Skin of body (tissue), 1 donor: ENCODE measurements at regions not wholly inside any gene's neighbourhood (a gene's known extent, or its start where the extent isn't known, plus 50 kb on each side); places are given as distances from the start of the nearest gene placed in this dataset.

Source experiments
- DNase-seq: peaks from one replicate; lab custom pipeline; 2025; lab: John Stamatoyannopoulos, UW

DNA sequence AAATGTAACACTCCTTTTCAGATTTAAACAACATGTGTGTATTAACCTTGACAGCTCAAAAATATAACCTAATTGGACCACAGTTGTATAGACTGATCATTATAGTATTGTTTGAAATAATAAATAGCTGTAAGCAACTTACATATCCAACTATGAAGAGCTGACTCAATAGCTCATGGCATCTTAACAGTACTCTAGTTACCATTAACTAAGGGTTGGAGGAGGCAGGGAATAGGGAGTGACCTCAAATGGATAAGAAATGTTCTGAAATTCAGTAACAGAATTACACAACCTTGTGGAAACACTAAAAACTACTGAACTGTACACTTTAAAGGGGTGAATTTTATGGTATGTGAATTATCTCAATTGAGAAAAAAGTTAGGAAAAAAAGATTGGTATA, 136.5 kb upstream of the CPEB2 start:
- DNase-seq: no peak

DNA sequence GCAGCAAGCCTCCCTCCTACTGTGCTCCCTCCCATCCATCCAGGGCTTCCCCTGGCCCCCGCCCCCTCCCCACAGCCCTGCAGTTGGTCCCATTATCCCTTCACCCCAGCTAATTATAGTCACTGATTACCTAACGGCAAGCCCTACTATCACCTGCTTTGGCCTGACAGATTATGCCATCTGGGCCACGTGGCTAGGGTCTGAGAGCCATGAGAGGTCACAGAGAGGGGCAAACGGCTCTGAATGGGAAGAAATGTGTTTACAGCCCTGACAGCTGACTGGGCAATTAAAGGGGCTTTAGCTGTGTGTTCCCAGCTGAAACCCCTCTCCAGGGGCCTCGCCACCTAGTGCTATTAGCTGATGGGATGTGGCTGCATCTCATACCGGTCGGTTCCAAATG, 134.4 kb upstream of the CPEB2 start:
- no peak for DNase-seq

DNA sequence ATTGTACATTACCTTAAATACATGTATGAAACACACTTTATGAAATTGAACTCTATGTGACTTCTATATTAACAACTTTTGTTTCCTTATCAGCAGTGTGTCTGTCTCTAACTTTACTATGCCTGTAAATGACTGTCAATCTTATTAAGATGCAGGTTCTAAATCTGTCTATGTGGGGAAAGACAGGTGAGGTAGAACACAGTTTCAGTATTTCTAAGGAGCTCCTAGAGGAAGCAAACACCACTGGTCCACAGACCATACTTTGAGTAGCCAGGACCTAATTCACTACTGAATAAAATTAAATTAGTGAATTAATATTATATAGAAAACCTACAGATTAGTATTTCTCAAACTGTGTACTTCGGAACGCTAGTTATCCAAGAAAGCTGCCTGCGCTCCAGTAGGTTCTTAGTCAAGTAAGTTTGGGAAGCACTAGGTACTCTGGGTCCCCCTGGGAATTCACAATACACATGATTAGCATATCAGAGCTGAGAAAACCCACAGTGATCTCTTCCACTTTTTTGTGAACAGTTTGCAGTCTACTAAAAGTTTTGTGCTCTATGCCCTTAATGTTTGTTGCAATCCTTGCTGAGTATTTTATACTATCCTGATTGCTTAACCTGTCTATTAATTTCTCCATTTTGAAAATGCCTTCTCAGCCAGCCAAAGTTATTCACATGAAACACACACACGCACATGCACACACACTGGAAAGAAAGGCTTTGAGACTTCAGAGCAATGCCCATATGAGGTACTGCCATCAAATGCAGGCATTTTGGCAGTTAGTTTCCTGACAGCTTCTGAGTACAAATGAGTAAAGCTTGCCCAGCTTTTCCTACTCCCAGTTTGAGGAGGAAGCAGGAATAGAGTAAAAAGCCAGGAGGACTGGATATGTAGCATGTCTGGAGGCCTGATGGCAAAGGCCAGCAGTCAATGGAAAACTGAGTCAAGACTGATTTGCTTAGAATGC, 133.6 kb upstream of the CPEB2 start:
- DNase-seq: no peak

DNA sequence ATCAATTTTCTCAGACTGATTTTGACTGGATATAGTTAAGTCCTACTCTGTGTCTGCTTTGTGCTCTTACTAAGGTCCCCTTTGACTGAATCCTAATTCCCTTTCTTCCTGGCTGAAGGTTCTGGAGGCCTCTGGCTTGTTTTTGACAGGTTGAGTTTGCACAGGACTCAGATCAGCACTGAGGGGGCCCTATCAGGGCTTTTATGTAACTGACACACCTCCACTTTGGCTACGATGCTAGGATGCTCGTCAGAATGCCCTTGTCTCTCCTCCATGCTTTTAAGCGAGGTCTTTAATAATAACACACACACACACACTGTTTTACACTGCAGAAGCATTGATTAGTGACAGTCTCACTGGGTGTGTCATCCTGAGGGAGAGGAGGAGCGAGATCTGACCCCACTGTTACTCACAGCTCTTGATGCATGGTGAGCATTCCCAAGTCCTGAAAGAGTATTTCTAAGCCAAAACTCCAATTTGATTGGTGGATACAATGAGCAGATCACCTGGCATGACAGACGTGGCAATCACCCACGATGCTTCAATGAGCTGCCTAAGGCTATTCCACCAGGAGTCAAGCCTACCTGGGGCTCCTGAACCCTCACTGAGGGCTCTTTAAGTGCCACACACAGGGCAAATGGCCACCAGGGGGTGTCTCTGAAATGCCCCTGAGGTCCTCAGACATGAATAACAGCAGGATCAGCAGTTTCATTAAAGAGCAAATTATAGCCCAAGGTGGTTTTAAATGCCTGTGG, 130.4 kb upstream of the CPEB2 start:
- no peak for DNase-seq

DNA sequence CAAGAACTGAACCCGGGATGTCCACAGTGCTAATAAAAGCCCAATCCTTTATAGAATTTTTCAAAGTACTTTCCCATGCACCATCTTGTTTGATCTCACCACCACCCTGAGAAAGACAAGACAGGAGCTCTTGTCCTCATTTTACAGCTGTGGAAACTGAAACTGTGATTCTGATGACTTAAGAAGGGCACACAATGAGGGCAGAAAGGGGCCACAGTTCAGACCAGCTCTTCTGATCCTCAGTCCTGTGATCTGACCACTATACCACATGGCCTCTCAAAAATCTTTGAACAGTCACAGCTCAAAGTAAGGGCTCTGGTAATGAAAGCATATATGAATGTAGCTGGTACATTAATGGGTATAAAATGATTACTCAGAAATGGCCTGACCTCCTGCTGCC, 127.3 kb upstream of the CPEB2 start:
- no peak for DNase-seq

DNA sequence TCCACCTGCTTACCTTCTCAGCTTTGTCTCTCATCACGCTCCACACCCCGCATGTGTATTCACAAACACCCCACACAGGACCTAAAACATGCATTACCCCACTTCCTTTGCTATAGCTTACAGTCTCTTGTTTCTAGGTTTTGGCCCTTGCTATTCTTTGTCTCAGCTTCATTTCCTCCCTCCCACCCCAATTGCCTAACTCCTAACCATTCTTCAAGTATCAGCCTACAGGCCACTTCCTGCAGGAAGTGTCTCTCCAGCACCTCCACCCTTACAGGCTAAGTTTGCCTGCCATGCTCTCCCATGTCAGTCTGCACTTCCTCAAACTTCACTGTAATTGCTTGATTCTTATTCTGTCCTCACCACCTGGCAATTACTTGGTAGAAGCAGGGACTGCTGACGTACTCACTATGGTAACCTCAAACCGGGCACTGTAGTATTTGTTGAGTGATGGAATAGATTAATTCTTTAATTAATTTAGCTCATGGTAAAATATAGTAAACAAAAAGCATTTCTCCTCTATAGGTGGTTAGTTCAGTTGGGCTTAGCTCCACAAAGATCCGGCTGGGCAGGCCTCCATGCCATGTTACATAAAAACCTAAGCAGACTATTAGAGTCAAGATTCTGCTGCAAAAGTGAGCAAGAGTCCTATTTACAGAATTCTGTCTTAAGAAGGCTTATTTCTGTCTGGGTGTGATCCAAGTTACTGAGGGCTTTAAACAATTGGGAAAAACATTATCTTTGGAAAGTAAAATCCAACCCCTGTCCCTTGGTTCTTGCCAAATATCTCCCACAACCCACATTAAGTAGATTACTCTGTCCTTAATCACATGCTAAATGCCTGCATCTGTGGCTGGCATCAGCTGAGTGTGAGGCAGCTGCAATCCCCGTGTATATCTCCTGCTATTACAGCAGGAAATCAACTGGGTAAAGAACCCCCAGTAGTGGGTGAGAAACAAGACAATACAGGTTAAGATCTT, 124.7 kb upstream of the CPEB2 start:
- no peak for DNase-seq

DNA sequence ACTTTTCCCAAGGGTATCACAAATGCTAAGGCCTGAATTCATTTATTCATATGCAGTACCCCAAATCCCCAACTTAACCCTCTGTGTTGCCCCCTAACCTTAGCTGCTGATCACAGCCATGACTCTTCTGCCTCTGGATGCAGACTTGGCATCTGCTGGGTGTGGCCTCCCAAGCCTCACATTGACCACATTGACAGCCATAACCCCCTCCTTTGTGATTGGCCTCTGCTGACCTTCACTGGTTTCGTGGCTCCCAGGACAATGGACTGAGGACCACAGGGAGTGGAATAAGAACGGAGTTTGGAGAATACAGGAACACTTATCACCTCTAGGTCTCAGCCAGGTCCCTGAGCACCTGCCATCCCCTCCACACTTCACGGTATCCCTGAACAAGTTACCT, 123.6 kb upstream of the CPEB2 start:
- DNase-seq: no peak

DNA sequence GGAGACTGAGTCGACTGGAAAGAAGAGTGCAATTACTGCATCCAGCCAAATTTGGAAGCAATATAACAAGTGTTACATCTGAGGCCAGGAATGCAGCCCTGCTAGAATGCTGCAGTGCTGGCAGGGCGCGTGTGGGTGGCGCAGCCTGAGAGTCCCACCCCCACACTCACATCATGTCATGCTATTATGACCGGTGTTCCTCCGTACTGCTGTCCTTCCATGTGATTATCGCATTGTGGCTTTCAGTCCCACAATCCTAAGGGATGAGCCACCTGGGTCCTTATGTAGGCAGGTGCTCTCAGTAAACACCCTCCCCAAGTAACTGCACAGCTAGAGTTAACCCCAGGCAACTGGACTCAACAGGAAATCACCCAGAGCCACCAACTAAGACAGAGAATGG, 122.6 kb upstream of the CPEB2 start:
- no peak for DNase-seq

DNA sequence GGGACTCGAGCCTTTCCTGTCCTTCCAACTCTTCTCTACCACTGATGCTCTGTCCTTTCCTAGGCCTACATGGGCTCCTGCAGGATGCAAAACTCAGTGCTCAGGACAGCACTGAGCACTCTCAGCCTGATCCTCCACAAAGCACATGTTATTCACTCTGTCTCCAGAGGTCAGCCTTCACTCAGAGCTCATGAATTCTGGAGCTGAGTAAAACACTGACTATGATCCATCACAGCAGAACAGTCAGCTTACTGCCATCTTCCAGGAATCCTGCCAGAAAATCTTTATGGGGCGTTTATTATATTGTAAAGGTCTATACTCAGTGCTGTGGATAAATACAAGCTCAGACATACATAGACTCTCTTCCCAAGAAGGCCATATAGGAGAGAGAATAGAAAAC, 121.5 kb upstream of the CPEB2 start:
- no peak for DNase-seq

DNA sequence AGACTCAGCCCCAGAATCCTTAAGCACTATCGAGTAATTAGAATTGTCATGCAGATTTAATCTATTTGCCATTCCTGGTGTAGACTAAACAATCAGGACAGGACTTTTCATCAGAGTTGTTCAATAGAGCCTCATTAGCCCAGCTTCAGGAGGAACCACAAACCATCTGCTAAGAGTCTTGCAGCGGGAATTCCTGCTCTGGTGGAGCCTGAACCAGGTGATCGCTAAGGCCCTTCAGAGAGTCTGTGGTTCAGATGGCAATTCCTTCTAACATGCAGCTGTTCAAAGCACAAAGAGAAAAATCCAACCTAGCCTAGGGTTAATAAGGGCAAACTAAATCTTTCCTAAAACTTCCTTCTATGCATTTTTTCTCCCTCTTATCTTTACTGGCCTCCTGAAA, 119.1 kb upstream of the CPEB2 start:
- no peak for DNase-seq

DNA sequence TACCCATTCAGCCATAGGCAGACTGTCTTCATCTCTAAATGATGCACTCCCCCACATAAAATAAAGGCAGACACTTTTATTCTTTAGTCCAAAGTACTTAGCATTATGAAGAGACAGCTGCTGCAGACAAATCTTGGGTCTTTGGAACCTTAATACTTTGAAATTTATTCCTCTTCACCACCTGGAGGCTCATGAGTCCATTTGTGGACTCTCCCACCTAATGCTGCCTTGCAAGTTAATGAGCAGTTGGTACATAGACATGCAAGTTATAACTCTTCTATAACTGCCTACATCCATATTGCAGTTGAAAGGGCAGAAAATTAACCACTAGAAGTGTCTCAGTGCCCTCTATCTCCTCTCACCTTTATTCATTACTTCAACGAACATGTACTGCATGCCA, 118.6 kb upstream of the CPEB2 start:
- DNase-seq: no peak

DNA sequence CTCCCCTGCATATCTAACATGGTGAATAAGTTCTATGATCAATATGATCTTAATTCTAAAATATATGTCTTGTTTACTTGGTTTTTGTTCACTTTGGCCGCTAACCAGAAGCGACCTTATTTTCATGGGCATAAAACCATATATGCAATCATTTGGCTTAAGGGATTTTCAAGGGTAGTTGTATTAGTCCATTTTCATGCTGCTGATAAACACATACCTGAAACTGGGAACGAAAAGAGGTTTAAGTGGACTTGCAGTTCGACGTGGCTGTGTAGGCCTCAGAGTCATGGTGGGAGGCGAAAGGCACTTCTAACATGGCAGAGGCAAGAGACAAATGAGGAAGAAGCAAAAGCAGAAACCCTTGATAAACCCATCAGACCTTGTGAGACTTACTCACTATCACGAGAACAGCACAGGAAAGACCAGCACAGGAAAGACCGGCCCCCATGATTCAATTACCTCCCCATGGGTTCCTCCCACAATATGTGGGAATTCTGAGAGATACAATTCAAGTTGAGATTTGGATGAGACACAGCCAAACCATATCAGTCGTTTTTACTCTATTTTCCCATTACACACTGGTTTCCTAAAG, 114.3 kb upstream of the CPEB2 start:
- no peak for DNase-seq

DNA sequence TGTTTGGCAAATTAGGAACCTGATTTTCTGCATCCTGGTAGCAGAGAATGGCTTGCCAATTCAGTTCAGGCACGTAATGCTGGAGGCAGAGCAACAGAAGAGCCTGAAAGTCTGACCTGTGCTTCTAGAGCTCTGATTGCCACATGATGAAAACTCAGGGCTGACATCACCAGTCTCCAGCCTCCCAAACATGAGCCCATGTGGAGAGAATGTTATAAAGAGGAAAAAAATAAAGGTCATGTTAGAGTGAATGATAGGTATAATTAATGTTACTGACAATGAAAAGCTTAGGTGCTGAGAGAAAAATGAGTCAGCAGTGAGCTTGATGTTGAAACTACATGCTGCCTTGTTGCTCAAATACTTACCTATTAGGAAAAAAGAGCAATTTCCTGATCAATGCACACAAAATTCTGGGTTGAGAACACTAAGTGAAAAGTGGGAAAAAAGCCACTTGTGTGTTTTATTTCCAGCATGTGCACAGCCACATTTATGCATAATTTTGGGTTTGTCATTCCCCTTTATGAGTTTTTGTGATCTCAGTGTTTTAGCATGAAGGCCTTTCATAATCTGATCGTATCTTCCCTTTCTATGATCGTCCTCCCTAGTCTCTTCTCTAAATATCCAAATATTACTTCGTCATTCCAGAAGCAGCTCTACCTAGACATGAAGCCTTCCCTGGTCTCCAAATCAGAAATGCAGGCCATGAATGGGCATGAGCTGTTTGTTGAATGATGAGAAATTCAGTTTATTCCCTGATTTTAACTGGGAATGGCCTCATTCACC, 113.3 kb upstream of the CPEB2 start:
- no peak for DNase-seq

DNA sequence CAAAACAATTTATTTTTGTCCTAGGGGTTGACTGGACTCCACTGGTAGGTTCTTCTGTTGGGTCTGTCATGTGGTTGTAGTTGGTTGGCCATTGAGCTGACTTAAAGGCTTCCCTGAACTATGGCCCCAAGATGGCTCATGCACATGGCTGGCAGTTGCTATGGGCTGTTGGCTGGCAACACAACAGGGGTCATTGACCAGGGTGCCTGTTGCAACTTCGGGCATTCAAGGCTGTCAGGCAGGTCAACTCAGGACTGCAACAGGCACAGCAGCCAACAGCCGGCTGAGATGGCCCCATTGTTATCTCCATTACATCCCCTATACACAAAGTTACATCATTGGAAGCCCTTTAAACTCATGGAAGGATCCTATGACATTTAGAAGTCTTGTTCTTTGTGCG, 109.7 kb upstream of the CPEB2 start:
- no peak for DNase-seq

DNA sequence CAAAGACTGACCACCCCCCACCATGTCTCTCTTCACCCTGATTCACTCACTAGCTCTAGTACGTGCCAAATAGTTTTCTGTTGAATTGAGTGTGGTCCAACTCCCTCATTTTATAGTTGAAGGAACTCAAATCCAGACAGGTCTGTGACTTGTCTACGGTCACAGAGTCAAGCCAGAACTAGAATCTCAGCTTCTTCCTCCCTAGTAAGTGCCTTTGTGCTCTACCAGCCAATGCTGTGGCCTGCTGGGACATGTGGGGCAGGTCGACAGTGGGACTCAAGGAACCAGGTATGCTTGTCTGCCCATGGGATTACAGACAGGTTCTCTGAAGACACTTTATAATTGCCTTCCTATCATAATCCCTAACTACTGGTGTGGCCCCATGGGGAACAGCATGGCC, 108.6 kb upstream of the CPEB2 start:
- no peak for DNase-seq

DNA sequence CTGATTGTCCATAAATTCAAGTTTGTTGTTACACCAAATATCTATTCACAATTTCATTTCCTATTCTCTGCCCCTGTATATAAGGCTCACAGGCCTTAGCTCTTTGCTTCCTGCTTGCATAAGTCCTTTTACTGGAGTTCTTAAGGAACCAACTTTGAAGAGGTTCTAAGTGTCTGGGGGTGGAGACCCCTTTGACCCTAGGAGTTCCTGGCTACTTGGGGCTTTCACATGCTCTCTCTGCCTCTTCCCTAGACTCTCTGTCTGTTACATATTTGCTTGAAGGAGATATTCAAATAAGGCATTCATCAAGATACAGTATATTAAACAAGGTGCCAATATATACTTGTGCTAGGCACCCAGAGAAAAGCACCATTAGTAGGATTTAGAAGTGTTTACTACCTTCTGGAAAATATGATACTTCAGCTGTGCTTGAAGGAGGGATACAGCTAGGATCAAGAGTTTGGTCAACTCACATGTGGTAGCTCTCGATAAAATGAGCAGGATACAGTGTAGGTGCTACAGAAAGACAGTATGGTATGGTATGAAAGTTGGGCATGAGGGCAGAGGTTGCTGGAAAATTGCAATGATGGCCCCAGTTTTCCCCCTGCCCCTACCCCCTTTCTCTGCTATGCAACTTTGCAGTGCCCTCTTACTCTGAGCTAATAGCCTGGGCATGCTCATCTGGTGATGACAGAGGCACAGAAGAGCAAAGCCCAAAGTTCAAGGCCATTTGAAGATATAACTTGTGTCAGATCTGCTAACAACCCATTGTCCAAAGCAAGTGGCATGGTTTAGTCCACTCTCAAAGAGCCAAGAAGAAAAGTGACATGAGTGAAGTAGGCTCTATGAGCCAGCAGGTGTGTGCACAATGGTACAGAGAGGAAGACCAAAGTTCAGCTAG, 107.6 kb upstream of the CPEB2 start:
- no peak for DNase-seq

DNA sequence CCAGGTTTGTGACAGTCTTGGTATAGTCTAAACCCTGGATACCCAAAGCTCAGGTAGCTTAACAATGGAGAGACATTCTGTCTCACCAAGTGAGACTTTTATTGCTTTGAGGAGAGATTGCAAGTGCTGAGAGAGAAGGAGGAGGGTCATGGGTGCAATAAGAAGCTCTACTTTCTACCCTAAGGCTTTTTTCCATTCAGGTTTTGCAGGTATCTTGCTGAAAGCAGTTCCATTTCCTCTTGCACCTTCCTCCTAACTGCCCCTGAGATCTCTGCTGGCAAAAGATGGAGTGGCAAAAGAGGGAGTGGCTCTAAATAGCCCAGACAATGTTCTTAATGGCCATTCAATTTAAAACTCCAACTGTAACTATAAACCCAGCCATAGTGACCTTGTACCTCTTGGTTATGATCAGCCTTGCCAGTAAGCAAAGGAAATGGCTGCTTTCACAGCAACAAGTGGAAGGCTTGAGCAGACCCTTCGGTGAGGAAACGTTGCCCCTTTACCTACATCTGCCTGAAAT, 105.6 kb upstream of the CPEB2 start:
- DNase-seq: no peak

DNA sequence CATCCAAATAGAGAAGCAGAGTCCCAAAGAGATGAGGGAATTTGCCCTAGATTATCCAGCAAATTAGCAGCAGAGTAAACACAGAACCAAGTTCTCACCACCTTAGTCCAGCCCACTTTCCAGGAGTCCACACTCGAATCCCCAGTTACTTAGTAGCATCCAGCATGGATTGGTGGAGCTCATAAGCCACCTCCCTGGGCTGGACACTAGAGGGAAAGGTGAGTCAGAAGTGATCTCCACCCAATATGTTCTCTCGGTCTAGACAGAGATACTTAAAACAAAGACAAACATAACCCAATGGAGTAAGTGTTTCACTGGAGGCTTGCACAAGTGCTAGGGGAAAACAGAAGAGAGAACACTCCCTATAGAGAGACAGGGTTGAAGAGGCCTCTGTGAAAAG, 105.1 kb upstream of the CPEB2 start:
- DNase-seq: no peak

DNA sequence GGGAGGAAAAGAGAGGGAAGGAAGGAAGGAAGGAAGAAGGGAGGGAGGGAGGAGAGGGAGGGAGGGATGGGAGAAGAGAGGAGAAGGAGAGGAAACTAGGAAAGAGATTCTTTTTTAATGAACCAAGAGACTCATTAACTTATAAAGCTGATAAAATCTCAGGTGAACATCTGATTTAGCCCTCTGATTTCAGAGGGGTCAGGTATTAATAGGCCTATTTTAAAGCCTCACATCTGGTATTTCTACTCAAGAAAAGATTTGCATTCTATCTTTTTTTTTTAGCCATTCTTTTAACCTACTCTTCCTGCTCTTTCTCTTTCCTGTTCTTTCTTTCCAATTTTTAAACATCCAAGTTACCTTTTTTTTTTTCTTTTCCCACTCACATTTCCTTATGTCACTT, 103.3 kb upstream of the CPEB2 start:
- no peak for DNase-seq
